Body of pancreas (tissue), 4 donors: ENCODE measurements at regions not wholly inside any gene's neighbourhood (a gene's known extent, or its start where the extent isn't known, plus 50 kb on each side); places are given as distances from the start of the nearest gene placed in this dataset.

Experiments used
- POLR2A ChIP-seq, 3 donors: fragments of 450-650 bp; IDR thresholded peaks; one replicate each; pipeline ENCODE4 v1.6.1; 2016; ENCODE audit warnings: antibody characterized with exemption in 3 of 3, mild to moderate bottlenecking in 2 of 3
- TF ChIP-seq, protein P1 (sequence below), 7 experiments: fragments of 450-650 bp in 4 of 7; fragments of 200-600 bp in 3 of 7; sonication (generic) in 3 of 7; IDR thresholded peaks; one replicate each; pipeline ENCODE4 v1.5.1; 2016 to 2019; ENCODE audit warnings: antibody characterized with exemption in 7 of 7

DNA sequence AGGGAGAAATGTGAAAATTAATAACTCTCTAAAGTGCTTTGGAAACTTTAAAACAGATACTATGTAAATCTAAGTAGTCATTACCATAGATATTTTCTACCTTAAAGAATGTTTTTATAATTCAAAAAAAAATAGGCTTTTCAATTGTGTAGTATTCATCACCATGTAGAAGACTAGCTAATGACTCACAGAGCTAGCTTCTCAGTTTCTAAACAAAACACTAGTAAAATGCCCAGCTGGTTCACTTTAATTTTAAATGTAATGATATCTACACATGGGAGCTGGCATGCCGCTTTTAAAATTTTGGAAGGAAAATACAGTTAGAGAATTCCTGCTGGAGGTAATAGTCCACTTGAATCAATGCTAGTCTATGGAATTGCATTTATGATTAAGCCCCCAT, 509.8 kb downstream of the CSNK1G3 start:
- TF ChIP-seq, protein P1, sequence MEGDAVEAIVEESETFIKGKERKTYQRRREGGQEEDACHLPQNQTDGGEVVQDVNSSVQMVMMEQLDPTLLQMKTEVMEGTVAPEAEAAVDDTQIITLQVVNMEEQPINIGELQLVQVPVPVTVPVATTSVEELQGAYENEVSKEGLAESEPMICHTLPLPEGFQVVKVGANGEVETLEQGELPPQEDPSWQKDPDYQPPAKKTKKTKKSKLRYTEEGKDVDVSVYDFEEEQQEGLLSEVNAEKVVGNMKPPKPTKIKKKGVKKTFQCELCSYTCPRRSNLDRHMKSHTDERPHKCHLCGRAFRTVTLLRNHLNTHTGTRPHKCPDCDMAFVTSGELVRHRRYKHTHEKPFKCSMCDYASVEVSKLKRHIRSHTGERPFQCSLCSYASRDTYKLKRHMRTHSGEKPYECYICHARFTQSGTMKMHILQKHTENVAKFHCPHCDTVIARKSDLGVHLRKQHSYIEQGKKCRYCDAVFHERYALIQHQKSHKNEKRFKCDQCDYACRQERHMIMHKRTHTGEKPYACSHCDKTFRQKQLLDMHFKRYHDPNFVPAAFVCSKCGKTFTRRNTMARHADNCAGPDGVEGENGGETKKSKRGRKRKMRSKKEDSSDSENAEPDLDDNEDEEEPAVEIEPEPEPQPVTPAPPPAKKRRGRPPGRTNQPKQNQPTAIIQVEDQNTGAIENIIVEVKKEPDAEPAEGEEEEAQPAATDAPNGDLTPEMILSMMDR (IDR thresholded peaks at IDR 0.05): no peak
- TF ChIP-seq POLR2A (IDR thresholded peaks at IDR 0.05): no peak
